Keratinocyte (primary cell): ENCODE measurements at regions not wholly inside any gene's neighbourhood (a gene's known extent, or its start where the extent isn't known, plus 50 kb on each side); places are given as distances from the start of the nearest gene placed in this dataset.

Source experiments
- DNase-seq: peaks from one replicate; pipeline ENCODE4 v3.0.0-alpha.2; 2011; ENCODE audit warnings: low read depth, missing footprints, low spot score
- FAIRE-seq: peaks from 2 replicates; lab custom pipeline; 2011; peaks lifted over from hg19 to GRCh38; lab: Jason Lieb, UNC
- H2AFZ ChIP-seq: 2 replicates; pipeline ENCODE4 v1.6.0; 2012; ENCODE audit warnings: low read length, control low read depth, inconsistent platforms; ENCODE audit not compliant: control insufficient read depth
- H3K27ac ChIP-seq: 2 replicates; pipeline ENCODE4 v1.5.1; 2011; ENCODE audit warnings: low read length; ENCODE audit not compliant: control insufficient read depth, insufficient read depth
- H3K27me3 ChIP-seq: 3 replicates; pipeline ENCODE4 v1.6.0; 2011; ENCODE audit warnings: low read length; ENCODE audit not compliant: control insufficient read depth, insufficient read depth; ENCODE audit errors: extremely low read depth
- H3K36me3 ChIP-seq, 2 experiments: 2 replicates in 1 of 2; 3 replicates in 1 of 2; pipeline ENCODE4 v1.5.1; 2011; ENCODE audit warnings: low read length in 2 of 2, mild to moderate bottlenecking in 1 of 2; ENCODE audit not compliant: control insufficient read depth in 2 of 2, insufficient read depth in 2 of 2; ENCODE audit errors: extremely low read depth in 1 of 2
- H3K4me1 ChIP-seq: 3 replicates; pipeline ENCODE4 v1.5.1; 2011; ENCODE audit warnings: low read length; ENCODE audit not compliant: control insufficient read depth, insufficient read depth; ENCODE audit errors: extremely low read depth
- H3K4me2 ChIP-seq: 3 replicates; pipeline ENCODE4 v1.6.0; 2011; ENCODE audit warnings: low read depth, low read length; ENCODE audit not compliant: control insufficient read depth, insufficient read depth; ENCODE audit errors: extremely low read depth
- H3K4me3 ChIP-seq, 3 experiments: fragments of 200-600 bp in 1 of 3; sonication (generic) in 1 of 3; 2 replicates in 2 of 3; 3 replicates in 1 of 3; pipeline ENCODE4 v1.5.1; 2011 to 2016; ENCODE audit warnings: low read length in 3 of 3, mild to moderate bottlenecking in 3 of 3, control low read depth in 2 of 3, inconsistent platforms in 1 of 3, low read depth in 1 of 3, mixed read lengths in 1 of 3, mixed run types in 1 of 3, moderate library complexity in 1 of 3; ENCODE audit not compliant: control insufficient read depth in 2 of 3, insufficient read depth in 2 of 3; ENCODE audit errors: extremely low read depth in 1 of 3
- H3K79me2 ChIP-seq: 2 replicates; pipeline ENCODE4 v1.6.0; 2012; ENCODE audit warnings: low read length; ENCODE audit not compliant: control insufficient read depth, insufficient read depth
- H3K9ac ChIP-seq: 3 replicates; pipeline ENCODE4 v1.6.0; 2011; ENCODE audit warnings: low read length; ENCODE audit not compliant: control insufficient read depth, insufficient read depth; ENCODE audit errors: extremely low read depth
- H3K9me1 ChIP-seq: 3 replicates; pipeline ENCODE4 v1.6.0; 2011; ENCODE audit warnings: low read length; ENCODE audit not compliant: control insufficient read depth, insufficient read depth; ENCODE audit errors: extremely low read depth
- H3K9me3 ChIP-seq: 2 replicates; pipeline ENCODE4 v1.5.1; 2012; ENCODE audit warnings: low read depth, low read length; ENCODE audit not compliant: control insufficient read depth
- H4K20me1 ChIP-seq: 3 replicates; pipeline ENCODE4 v1.6.0; 2011; ENCODE audit warnings: low read length; ENCODE audit not compliant: control insufficient read depth, insufficient read depth; ENCODE audit errors: extremely low read depth
- EZH2 ChIP-seq: IDR thresholded peaks from one replicate; pipeline ENCODE4 v1.6.1; 2012; ENCODE audit warnings: inconsistent platforms, mild to moderate bottlenecking, low read length, moderate library complexity
- dilution Hi-C: fragments of 300-500 bp; cut with MboI; formaldehyde crosslinking; loops from one replicate; pipeline ENCODE4 v1.7.0; 2020; ENCODE audit warnings: low sequenced_read_pairs; ENCODE audit not compliant: extremely low pct_ligation_motif_present
- TF ChIP-seq, protein P1 (sequence below), 3 experiments: IDR thresholded peaks in 1 of 3; conservative IDR thresholded peaks in 1 of 3; optimal IDR thresholded peaks in 1 of 3; 2 replicates in 2 of 3; 3 replicates in 1 of 3; pipeline versions ENCODE3 to v1.5.1; 2011; ENCODE audit warnings: low read length in 3 of 3, mild to moderate bottlenecking in 3 of 3, moderate library complexity in 2 of 3, control low read depth in 1 of 3, inconsistent platforms in 1 of 3; ENCODE audit not compliant: insufficient read depth in 2 of 3; ENCODE audit errors: extremely low read depth in 1 of 3

DNA sequence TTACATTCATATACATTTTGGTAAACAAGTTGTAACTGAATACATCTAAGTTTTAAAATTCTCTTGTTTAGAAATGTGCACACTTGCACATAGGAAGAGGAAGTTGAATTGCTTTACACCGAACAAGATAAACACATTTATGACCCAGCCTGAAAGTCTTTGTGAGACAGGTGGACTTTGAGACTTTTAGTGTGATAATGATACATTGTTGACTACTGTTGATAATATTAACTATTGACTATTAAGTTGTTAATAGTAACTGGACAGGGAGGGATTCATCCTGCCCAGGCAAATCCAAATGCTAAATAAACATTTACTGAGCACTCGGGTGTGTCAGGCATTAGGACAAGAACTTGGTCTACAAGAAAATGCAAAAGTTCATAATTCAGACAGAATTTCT, 68.0 kb downstream of the AVPR1A start:
- H4K20me1 ChIP-seq, result no peaks in the 10 kb centered on the region
- H3K27ac ChIP-seq, result no peak overlapping the region
- DNase-seq (no peak), FAIRE-seq (no peak)
- no peaks in the 10 kb centered on the region for H3K79me2 ChIP-seq
- H3K4me2 ChIP-seq, result no peak overlapping the region
- H3K27me3 ChIP-seq, result no peaks in the 10 kb centered on the region
- no peaks in the 10 kb centered on the region for H3K9me3 ChIP-seq
- H2AFZ ChIP-seq, result no peak overlapping the region
- no peaks in the 10 kb centered on the region for H3K4me1 ChIP-seq
- H3K4me3 ChIP-seq, result no peak overlapping the region
- no peaks in the 10 kb centered on the region for H3K9me1 ChIP-seq
- TF ChIP-seq, protein P1, sequence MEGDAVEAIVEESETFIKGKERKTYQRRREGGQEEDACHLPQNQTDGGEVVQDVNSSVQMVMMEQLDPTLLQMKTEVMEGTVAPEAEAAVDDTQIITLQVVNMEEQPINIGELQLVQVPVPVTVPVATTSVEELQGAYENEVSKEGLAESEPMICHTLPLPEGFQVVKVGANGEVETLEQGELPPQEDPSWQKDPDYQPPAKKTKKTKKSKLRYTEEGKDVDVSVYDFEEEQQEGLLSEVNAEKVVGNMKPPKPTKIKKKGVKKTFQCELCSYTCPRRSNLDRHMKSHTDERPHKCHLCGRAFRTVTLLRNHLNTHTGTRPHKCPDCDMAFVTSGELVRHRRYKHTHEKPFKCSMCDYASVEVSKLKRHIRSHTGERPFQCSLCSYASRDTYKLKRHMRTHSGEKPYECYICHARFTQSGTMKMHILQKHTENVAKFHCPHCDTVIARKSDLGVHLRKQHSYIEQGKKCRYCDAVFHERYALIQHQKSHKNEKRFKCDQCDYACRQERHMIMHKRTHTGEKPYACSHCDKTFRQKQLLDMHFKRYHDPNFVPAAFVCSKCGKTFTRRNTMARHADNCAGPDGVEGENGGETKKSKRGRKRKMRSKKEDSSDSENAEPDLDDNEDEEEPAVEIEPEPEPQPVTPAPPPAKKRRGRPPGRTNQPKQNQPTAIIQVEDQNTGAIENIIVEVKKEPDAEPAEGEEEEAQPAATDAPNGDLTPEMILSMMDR (optimal IDR thresholded peaks at IDR 0.05 in 1 of 3, IDR thresholded peaks at IDR 0.05 in 1 of 3, conservative IDR thresholded peaks at IDR 0.05 in 1 of 3; ENCODE audit: extremely low read depth in 1 of 3, insufficient read depth in 2 of 3, low read length in 3 of 3), result no peak
- no peak for TF ChIP-seq EZH2
- no peaks in the 10 kb centered on the region for H3K36me3 ChIP-seq
- H3K9ac ChIP-seq, result no peak overlapping the region
- dilution Hi-C loops, result no loop called here

DNA sequence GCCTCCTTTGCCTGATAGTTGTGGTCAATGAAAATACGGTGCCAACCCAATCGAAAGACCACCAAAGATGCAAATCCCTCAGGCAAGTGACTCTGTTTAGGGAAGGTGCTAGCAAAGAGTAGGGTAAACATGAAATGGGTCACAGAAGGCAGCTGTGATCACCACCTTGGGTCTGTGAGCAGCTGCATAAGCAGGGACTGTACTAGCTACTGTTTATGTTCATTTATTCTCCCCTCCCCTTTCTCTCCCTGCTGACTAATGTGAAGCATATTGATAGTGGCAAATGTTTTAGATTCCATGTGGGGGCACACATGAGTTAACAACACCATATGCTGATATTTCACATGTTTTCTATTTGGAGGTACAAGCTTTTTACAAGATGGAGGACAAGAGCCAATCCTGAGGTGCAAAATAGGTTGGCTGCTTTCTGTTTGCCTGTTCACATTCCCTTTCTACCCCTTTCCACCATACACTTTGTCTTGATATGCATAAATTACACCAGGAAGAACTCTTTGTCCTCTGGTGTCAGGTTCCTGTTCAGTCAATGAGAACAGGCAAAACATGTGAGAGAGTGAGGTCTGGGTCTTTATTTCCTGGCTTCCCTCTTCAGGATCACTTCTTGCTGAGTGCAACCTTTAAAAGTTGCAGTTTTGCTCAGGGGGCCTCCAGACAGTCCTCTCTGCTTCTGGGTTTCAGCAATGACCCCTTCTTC, 71.1 kb downstream of the AVPR1A start:
- Histone ChIP-seq H3K4me1 (no peaks in the 10 kb centered on the region), H4K20me1 (no peaks in the 10 kb centered on the region), H3K36me3 (no peaks in the 10 kb centered on the region), H3K27me3 (no peaks in the 10 kb centered on the region), H3K9me1 (no peaks in the 10 kb centered on the region), H2AFZ (no peak overlapping the region), H3K4me2 (no peak overlapping the region), H3K79me2 (no peaks in the 10 kb centered on the region), H3K9me3 (no peaks in the 10 kb centered on the region), H3K4me3 (no peak overlapping the region), H3K27ac (no peak overlapping the region), H3K9ac (no peak overlapping the region)
- dilution Hi-C loops, result no loop called here
- DNase-seq (no peak), FAIRE-seq (no peak)
- TF ChIP-seq, protein P1 (optimal IDR thresholded peaks at IDR 0.05 in 1 of 3, IDR thresholded peaks at IDR 0.05 in 1 of 3, conservative IDR thresholded peaks at IDR 0.05 in 1 of 3; ENCODE audit: extremely low read depth in 1 of 3, insufficient read depth in 2 of 3, low read length in 3 of 3), result no peak
- no peak for TF ChIP-seq EZH2
